ENCODE measurements at regions not wholly inside any gene's neighbourhood (a gene's known extent, or its start where the extent isn't known, plus 50 kb on each side); places are given as distances from the start of the nearest gene placed in this dataset.

GRCh38 chr6:87798393-87799278, 96.6 kb upstream of the AKIRIN2 start:
- TF ChIP-seq CTCF (optimal IDR thresholded peaks at IDR 0.05 in 1 of 3, IDR thresholded peaks at IDR 0.05 in 1 of 3, conservative IDR thresholded peaks at IDR 0.05 in 1 of 3; ENCODE audit: extremely low read depth in 1 of 3, insufficient read depth in 2 of 3, low read length in 3 of 3) = no peak
- TF ChIP-seq EZH2 (IDR thresholded peaks at IDR 0.05; ENCODE audit: low read length) = no peak
